Transverse colon (tissue), 4 donors: ENCODE measurements at regions not wholly inside any gene's neighbourhood (a gene's known extent, or its start where the extent isn't known, plus 50 kb on each side); places are given as distances from the start of the nearest gene placed in this dataset.
"Not testable (repeated sequence)": the region's sequence is repeated elsewhere in the genome, so short reads cannot be mapped to it uniquely, and the experiment has no call there.

ENCODE experiments used
- POLR2AphosphoS5 ChIP-seq, 3 donors: sonication (generic); formaldehyde crosslinking; IDR thresholded peaks; one replicate each; pipeline ENCODE4 v1.6.1; 2016; ENCODE audit warnings: antibody characterized with exemption in 3 of 3
- TF ChIP-seq, protein P1 (sequence below), 5 experiments: fragments of 200-600 bp in 3 of 5; fragments of 450-650 bp in 2 of 5; sonication (generic) in 3 of 5; IDR thresholded peaks; 1 replicate in 2 of 5; 2 replicates in 3 of 5; pipeline ENCODE4 v1.5.1; 2016 to 2017; ENCODE audit warnings: antibody characterized with exemption in 5 of 5, inconsistent platforms in 3 of 5, mild to moderate bottlenecking in 2 of 5, moderate library complexity in 1 of 5

DNA sequence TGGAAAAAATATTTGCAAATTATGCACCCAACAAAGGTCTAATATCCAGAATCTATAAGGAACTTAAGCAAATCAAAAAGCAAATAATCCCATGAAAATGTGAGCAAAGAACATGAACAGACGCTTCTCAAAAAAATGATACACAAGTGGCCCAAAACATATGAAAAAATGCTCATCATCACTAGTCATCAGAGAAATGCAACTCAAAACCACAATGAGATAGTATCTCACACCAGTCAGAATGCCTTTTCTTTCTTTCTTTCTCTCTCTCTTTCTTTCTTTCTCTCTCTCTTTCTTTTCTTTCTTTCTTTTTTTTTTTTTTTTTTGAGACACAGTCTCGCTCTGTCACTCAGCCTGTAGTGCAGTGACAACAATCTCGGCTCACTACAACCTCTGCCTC lies 602.9 kb upstream of the TBL1XR1 start:
- TF ChIP-seq, protein P1, sequence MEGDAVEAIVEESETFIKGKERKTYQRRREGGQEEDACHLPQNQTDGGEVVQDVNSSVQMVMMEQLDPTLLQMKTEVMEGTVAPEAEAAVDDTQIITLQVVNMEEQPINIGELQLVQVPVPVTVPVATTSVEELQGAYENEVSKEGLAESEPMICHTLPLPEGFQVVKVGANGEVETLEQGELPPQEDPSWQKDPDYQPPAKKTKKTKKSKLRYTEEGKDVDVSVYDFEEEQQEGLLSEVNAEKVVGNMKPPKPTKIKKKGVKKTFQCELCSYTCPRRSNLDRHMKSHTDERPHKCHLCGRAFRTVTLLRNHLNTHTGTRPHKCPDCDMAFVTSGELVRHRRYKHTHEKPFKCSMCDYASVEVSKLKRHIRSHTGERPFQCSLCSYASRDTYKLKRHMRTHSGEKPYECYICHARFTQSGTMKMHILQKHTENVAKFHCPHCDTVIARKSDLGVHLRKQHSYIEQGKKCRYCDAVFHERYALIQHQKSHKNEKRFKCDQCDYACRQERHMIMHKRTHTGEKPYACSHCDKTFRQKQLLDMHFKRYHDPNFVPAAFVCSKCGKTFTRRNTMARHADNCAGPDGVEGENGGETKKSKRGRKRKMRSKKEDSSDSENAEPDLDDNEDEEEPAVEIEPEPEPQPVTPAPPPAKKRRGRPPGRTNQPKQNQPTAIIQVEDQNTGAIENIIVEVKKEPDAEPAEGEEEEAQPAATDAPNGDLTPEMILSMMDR (IDR thresholded peaks at IDR 0.05), result not testable (repeated sequence)
- not testable (repeated sequence) for TF ChIP-seq POLR2AphosphoS5 (IDR thresholded peaks at IDR 0.05)
